Smooth muscle cell (in vitro differentiated cells): ENCODE measurements at regions not wholly inside any gene's neighbourhood (a gene's known extent, or its start where the extent isn't known, plus 50 kb on each side); places are given as distances from the start of the nearest gene placed in this dataset.

Source experiments
- DNase-seq: peaks from one replicate; lab custom pipeline; 2025; ENCODE audit not compliant: unreplicated experiment; lab: John Stamatoyannopoulos, UW
- H2AFZ ChIP-seq: fragments of 200-600 bp; sonication (generic); 2 replicates; pipeline ENCODE4 v1.6.0; 2016; ENCODE audit warnings: antibody characterized with exemption, low read depth, mild to moderate bottlenecking
- H3F3A ChIP-seq: fragments of 200-600 bp; sonication (generic); 2 replicates; pipeline ENCODE4 v1.6.0; 2017; ENCODE audit warnings: antibody characterized with exemption, low read depth
- H3K27ac ChIP-seq: fragments of 200-600 bp; sonication (generic); 2 replicates; pipeline ENCODE4 v1.5.1; 2016; ENCODE audit warnings: low read depth, mild to moderate bottlenecking
- H3K27me3 ChIP-seq: fragments of 200-600 bp; sonication (generic); 2 replicates; pipeline ENCODE4 v1.6.1; 2016; ENCODE audit warnings: low read depth, mild to moderate bottlenecking
- H3K36me3 ChIP-seq: fragments of 200-600 bp; sonication (generic); 2 replicates; pipeline ENCODE4 v1.5.1; 2016; ENCODE audit warnings: low read depth
- H3K4me1 ChIP-seq: fragments of 200-600 bp; sonication (generic); 2 replicates; pipeline ENCODE4 v1.5.1; 2016; ENCODE audit warnings: low read depth
- H3K4me2 ChIP-seq: fragments of 200-600 bp; sonication (generic); 2 replicates; pipeline ENCODE4 v1.6.0; 2016; ENCODE audit warnings: mild to moderate bottlenecking
- H3K4me3 ChIP-seq: fragments of 200-600 bp; sonication (generic); 2 replicates; pipeline ENCODE4 v1.5.1; 2016; ENCODE audit warnings: mild to moderate bottlenecking
- H3K79me2 ChIP-seq: fragments of 200-600 bp; sonication (generic); 2 replicates; pipeline ENCODE4 v1.6.0; 2016; ENCODE audit warnings: low read depth, mild to moderate bottlenecking
- H3K9ac ChIP-seq: fragments of 200-600 bp; sonication (generic); 2 replicates; pipeline ENCODE4 v1.6.0; 2016; ENCODE audit warnings: low read depth
- H3K9me3 ChIP-seq: fragments of 200-600 bp; sonication (generic); replicated peaks from 2 replicates; pipeline ENCODE4 v1.5.1; 2016; ENCODE audit warnings: low read depth
- H4K20me1 ChIP-seq: fragments of 200-600 bp; sonication (generic); 2 replicates; pipeline ENCODE4 v1.6.0; 2016; ENCODE audit warnings: low read depth
- CTCF ChIP-seq: fragments of 200-600 bp; sonication (generic); IDR thresholded peaks from 2 replicates; pipeline ENCODE4 v1.5.1; 2017; ENCODE audit warnings: borderline replicate concordance, mild to moderate bottlenecking, antibody characterized with exemption; ENCODE audit not compliant: insufficient read depth, poor library complexity, severe bottlenecking
- WGBS: methylation state at CpG from one replicate; pipeline ENCODE4 v1.1.7; 2016; ENCODE audit warnings: low lambda C conversion rate; 5-methylcytosine and 5-hydroxymethylcytosine counted together

- WGBS: 63% methylated on average over 3 of the region's 3 CpGs
- H3K9me3 ChIP-seq: no peaks in the 10 kb centered on the region
These were observed 52.3 kb upstream of the KLHL25 start for GRCh38 chr15:85847031-85847430.

GRCh38 chr15:85849946-85850345, 55.2 kb upstream of the KLHL25 start:
- H3K9ac ChIP-seq: no peak overlapping the region
- WGBS: 90% methylated on average over 11 of the region's 11 CpGs
- no peaks in the 10 kb centered on the region for H3K79me2 ChIP-seq
- DNase-seq: no peak
- peaks cover 7% of the 10 kb centered on the region for H3K27me3 ChIP-seq
- H3K4me1 ChIP-seq: no peaks in the 10 kb centered on the region
- no peak overlapping the region for H3K4me2 ChIP-seq
- no peak for TF ChIP-seq CTCF
- H3K36me3 ChIP-seq: no peaks in the 10 kb centered on the region
- H3K4me3 ChIP-seq: no peak overlapping the region
- no peaks in the 10 kb centered on the region for H3K9me3 ChIP-seq
- no peaks in the 10 kb centered on the region for H4K20me1 ChIP-seq
- H3F3A ChIP-seq: no peaks in the 10 kb centered on the region
- no peak overlapping the region for H3K27ac ChIP-seq
- H2AFZ ChIP-seq: no peak overlapping the region

More at GRCh38 chr15:85847031-85847430, 52.3 kb upstream of the KLHL25 start:
- Histone ChIP-seq H3K4me1 (no peaks in the 10 kb centered on the region), H3F3A (no peaks in the 10 kb centered on the region), H3K27ac (no peak overlapping the region), H3K79me2 (no peaks in the 10 kb centered on the region), H3K9ac (no peak overlapping the region), H3K36me3 (no peaks in the 10 kb centered on the region), H4K20me1 (no peaks in the 10 kb centered on the region), H3K27me3 (peaks cover 7% of the 10 kb centered on the region), H3K4me2 (no peak overlapping the region), H3K4me3 (no peak overlapping the region), H2AFZ (no peak overlapping the region)
- TF ChIP-seq CTCF: no peak
- no peak for DNase-seq

GRCh38 chr15:85852969-85853368, 58.2 kb upstream of the KLHL25 start:
- H3K79me2 ChIP-seq: no peaks in the 10 kb centered on the region
- H4K20me1 ChIP-seq: no peaks in the 10 kb centered on the region
- H3K27me3 ChIP-seq: peaks cover 15% of the 10 kb centered on the region
- no peaks in the 10 kb centered on the region for H3K36me3 ChIP-seq
- no peak for DNase-seq
- no peaks in the 10 kb centered on the region for H3F3A ChIP-seq
- H3K4me2 ChIP-seq: no peak overlapping the region
- WGBS: 90% methylated on average over 3 of the region's 3 CpGs
- no peak for TF ChIP-seq CTCF
- no peaks in the 10 kb centered on the region for H3K4me1 ChIP-seq
- no peaks in the 10 kb centered on the region for H3K9me3 ChIP-seq
- H2AFZ ChIP-seq: no peak overlapping the region
- no peak overlapping the region for H3K27ac ChIP-seq
- no peak overlapping the region for H3K9ac ChIP-seq
- no peak overlapping the region for H3K4me3 ChIP-seq

GRCh38 chr15:85854345-85855097, 59.8 kb upstream of the KLHL25 start:
- Histone ChIP-seq H3K79me2 (no peaks in the 10 kb centered on the region), H4K20me1 (no peaks in the 10 kb centered on the region), H2AFZ (peak overlapping the region; percentile 55), H3K27me3 (peaks cover 19% of the 10 kb centered on the region), H3K4me2 (no peak overlapping the region), H3K9me3 (no peaks in the 10 kb centered on the region), H3K36me3 (no peaks in the 10 kb centered on the region), H3K4me3 (no peak overlapping the region), H3K4me1 (no peaks in the 10 kb centered on the region), H3F3A (no peaks in the 10 kb centered on the region), H3K27ac (no peak overlapping the region), H3K9ac (no peak overlapping the region)
- TF ChIP-seq CTCF: peak; percentile 78
- DNase-seq: no peak
- 54% methylated on average over 11 of the region's 11 CpGs for WGBS
